ENCODE measurements at regions not wholly inside any gene's neighbourhood (a gene's known extent, or its start where the extent isn't known, plus 50 kb on each side); places are given as distances from the start of the nearest gene placed in this dataset.
A peak's percentile ranks its signal among the peaks of the same experiment; 100 is the strongest.

GRCh38 chr3:107969994-107970819 is 120.6 kb downstream of the CD47 start:
- DNase-seq: peak; percentile 31

GRCh38 chr3:107969525-107969924 is 121.3 kb downstream of the CD47 start:
- no peak for DNase-seq

- no peak for DNase-seq
Observed at GRCh38 chr3:107966276-107966675, 124.6 kb downstream of the CD47 start.

GRCh38 chr3:107965136-107965655 is 125.6 kb downstream of the CD47 start:
- DNase-seq: no peak

DNA sequence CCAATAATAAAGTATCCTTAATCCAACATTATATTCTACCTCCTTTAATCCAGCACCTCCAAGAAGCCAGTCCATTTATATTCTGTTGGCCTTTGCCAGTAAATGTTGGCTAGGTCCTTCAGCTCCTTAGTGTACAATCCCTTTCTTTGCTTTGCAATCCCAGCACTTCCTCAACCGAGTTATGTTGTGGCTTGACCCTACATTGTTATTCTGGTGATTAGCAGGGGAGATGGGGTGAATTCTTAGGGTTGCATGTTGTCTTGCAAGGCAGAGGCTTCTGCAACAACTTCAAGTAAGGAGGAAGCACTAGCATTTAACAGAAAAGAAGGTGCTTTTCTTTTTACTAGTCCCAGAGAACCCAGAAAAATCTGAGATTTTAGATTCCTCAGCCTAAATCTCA is 127.2 kb downstream of the CD47 start:
- DNase-seq: no peak

DNA sequence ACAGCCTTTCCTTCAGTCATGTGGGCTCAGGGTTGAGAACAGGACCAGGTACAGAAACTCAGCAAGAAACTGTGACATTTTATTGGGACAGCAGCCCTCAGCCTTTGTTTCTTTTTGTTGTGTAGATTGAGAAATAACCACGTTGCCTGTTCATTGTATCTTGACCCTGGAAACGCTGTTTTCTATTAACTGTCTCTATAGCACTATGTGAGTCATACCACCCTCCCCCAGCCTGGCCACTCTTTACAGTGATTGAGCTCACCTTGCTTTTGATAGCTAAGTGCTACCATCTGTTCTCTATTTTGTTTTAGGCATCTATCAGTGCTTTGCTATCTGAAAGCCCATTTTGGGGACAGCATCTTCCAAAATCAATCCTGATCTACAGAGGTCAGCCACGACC is 127.9 kb downstream of the CD47 start:
- no peak for DNase-seq

DNA sequence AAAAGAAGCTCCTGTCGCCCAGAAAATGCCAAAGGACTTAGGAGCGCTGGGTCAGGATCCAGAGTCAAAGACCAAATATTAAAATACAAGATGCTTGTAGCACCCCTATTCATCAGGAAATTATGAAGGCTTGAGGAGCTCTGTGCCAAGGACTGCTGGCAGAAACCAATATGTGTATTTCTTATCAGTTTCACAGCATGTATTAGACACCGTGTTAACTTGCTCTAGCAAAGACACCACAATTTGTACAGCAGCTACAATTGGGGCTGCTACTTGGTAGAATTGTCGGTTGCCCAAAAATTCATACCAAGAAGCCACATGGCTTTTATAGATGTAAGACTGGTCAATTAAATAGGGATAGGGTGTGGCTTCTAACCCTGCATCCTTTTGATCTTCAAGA is 128.8 kb downstream of the CD47 start:
- DNase-seq: no peak

GRCh38 chr3:107959550-107960154 is 131.2 kb downstream of the CD47 start:
- no peak for DNase-seq

DNA sequence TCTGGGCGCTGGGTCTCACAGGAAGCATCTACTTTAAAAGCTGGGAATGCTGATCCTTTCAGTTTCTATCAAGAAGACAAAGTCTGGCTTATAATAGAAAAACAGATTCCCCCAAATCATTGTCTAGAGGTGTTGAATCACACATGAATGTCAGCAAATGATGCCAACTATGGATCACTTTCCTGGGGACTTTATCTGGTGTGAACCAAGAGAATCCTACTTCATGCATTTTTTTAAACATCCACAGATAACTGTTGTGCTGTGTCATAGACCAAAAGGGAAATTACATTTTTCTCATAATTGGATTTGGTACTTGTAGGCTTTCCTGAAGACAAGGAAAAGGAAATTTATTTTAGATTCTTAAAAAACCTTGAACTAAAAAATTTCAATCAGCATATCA is 132.7 kb downstream of the CD47 start:
- no peak for DNase-seq

GRCh38 chr3:107956991-107957900 is 133.6 kb downstream of the CD47 start:
- peak; percentile 50 for DNase-seq

DNA sequence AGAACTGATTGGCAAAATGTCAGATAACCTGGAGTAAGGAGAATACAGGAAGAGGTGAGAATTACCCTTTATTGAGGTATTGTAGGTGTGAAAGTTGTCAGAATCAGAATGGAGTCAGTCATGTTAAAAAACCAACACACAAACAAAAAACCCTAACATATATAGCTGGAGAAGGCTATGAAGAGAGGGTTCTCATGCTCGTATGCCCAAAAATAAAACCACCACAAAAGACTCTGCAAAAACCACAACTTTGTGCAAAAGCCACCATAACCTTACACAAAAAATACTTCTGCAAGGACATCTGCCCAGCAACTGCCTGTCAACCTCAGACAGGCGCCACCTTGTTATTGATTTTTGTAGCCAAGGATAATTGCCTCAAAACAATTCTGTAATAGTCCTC is 136.0 kb downstream of the CD47 start:
- no peak for DNase-seq

DNA sequence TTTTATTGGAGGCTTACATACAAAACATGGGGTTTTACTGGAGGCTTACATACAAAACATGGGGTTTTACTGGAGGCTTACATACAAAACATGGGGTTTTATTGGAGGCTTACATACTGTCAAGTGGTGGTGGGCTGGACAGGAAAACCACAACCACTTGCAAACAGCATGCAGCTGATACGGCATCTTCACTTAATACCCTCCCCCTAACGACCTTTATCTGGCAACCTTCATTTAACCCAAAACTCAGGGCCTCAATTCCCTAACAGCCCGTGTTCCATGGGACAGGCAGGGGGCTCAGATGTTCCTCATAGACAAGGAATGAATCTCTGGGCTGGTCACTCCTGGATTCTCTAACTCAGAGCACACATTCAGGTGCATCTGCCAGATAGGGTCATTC is 137.1 kb downstream of the CD47 start:
- DNase-seq: no peak

DNA sequence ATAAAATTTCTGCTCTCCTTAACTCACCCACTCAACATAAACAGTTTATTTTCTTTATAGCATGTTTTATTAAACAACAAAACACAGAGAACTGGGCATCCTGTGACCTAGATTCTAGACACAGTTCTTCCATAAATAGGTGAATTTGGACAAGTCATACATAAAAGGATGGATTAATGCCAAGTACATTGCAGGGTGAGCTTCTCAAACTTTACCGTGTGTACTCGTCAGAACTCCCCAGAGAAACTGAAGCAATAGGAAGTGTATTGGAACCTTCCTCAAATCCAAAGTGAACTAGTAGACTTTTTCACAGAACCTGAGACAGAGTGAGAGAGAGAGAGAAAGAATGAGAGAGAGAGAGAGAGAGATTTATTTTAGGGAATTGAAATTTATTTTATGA is 139.7 kb downstream of the CD47 start:
- no peak for DNase-seq

DNA sequence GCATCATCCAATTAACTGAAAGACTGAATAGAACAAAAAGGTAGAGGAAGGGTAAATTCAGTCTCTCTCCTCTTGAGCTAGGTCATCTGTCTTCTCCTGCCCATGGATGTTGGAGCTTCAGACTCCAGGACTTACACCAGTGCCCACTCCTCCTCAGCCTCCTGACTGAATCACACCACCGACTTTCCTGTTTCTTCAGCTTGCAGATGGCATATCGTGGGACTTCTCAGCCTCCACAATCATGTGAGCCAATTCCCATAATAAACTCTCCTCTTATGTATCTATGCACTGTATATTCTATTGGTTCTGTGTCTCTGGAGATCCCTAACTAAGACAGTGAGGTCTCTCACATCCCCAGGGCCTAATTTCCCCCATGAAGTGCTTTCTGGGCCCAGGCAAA is 140.4 kb downstream of the CD47 start:
- peak; percentile 18 for DNase-seq

DNA sequence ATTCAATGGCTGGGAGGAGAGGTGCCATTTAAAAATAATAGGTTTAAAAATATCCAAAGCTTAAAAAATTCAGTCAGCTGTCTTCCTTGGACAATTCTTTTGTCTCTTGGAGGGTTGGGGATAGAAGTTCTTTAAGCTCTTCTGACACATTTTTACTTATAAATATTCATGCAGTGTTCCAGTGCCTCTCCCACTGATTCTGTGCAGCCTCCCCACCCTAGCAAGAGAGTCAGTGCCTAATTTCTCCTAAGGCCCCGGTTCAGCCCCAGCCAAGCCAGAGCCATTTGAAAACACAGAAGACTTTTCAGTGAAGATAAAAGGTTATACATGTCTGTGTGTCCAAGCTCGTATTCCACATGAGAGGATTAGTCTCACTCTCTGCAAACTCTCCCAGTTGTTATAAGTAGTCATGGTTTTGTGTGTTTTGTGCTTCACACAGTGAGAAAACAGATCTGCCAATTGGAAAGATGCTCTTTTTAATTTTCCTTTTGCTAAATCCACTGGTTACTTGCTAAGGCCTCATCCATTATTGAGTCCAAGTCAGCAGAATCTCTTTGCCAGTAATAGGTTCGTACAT is 141.3 kb downstream of the CD47 start:
- no peak for DNase-seq

GRCh38 chr3:107947203-107947602 is 143.6 kb downstream of the CD47 start:
- no peak for DNase-seq

- DNase-seq: no peak
Observed at GRCh38 chr3:107946700-107947099, 144.1 kb downstream of the CD47 start.

GRCh38 chr3:107945417-107946094 is 145.3 kb downstream of the CD47 start:
- DNase-seq: no peak

DNA sequence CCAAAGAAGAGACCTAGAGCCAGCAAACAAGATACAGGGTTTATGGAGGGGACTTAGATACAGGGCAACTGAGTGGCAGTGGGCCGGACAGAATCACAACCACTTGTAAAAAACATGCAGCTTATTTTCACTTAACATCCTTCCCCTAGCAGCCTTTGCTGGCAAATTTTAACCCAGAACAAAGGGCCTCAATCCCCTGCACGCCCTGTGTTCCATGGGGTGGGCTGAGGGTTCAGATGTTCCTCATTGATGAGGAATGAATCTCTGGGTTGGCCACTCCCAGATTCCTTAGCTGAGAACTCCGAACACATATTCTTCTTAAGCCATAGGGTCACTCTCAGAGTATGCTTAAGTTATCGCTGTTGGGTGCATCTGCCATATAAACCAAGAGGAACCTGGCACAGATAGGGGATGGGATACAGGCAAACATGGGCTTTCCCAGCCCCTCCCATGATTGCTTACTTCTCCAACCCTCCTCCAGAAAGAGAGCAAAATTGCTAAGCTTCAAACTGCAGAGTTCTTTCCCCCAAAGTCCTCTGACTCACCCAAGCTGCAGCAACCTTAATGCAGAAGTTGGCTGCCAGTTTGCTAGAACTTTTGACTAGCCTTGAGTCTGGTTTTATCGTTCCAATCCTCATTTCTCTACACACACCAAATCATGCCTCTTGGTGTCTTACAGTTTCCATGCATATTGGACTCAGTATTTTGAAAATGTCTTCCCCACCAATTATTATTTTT is 146.9 kb downstream of the CD47 start:
- DNase-seq: no peak

DNA sequence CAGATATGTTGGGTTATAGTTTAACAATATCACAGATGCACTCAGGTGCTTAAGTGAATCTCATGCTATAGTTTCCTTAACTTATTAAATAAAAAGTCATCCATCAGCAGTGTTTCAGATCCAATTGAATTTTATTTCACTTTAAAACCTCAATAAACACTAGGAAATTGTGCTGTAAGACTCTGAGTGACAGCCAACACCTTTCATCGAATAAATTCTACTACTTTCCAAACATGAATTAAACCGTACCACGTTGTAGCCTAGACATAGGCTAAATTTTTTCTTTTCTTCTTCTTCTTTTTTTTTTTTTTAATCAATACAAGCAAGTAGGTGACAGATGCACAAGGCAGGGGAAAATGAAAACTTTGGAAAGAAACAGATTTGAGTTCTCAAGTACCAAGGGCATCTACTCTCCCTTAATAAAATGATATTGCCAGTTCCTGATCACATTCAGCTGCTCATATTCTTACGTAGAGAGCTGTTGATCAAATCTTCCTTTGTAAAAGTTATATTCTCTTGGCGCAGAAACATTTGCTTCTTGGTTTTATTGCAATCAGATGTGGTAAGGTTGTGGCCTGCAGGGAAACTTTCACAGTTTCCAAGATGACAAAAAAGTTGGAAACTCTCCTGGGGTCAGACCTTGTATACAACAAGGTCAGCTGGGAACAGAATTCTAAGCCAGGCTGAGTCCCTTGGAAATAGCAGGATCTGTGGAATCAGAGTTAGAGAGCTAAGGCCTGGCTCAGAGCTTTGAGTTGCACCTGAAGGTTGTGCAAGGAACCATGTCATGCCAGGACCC is 147.7 kb downstream of the CD47 start:
- DNase-seq: no peak
